Smooth muscle cell (in vitro differentiated cells): ENCODE measurements at regions not wholly inside any gene's neighbourhood (a gene's known extent, or its start where the extent isn't known, plus 50 kb on each side); places are given as distances from the start of the nearest gene placed in this dataset.

Experiments
- DNase-seq: peaks from one replicate; lab custom pipeline; 2025; ENCODE audit not compliant: unreplicated experiment; lab: John Stamatoyannopoulos, UW
- H2AFZ ChIP-seq: fragments of 200-600 bp; sonication (generic); 2 replicates; pipeline ENCODE4 v1.6.0; 2016; ENCODE audit warnings: antibody characterized with exemption, low read depth, mild to moderate bottlenecking
- H3F3A ChIP-seq: fragments of 200-600 bp; sonication (generic); 2 replicates; pipeline ENCODE4 v1.6.0; 2017; ENCODE audit warnings: antibody characterized with exemption, low read depth
- H3K27ac ChIP-seq: fragments of 200-600 bp; sonication (generic); 2 replicates; pipeline ENCODE4 v1.5.1; 2016; ENCODE audit warnings: low read depth, mild to moderate bottlenecking
- H3K27me3 ChIP-seq: fragments of 200-600 bp; sonication (generic); 2 replicates; pipeline ENCODE4 v1.6.1; 2016; ENCODE audit warnings: low read depth, mild to moderate bottlenecking
- H3K36me3 ChIP-seq: fragments of 200-600 bp; sonication (generic); 2 replicates; pipeline ENCODE4 v1.5.1; 2016; ENCODE audit warnings: low read depth
- H3K4me1 ChIP-seq: fragments of 200-600 bp; sonication (generic); 2 replicates; pipeline ENCODE4 v1.5.1; 2016; ENCODE audit warnings: low read depth
- H3K4me2 ChIP-seq: fragments of 200-600 bp; sonication (generic); 2 replicates; pipeline ENCODE4 v1.6.0; 2016; ENCODE audit warnings: mild to moderate bottlenecking
- H3K4me3 ChIP-seq: fragments of 200-600 bp; sonication (generic); 2 replicates; pipeline ENCODE4 v1.5.1; 2016; ENCODE audit warnings: mild to moderate bottlenecking
- H3K79me2 ChIP-seq: fragments of 200-600 bp; sonication (generic); 2 replicates; pipeline ENCODE4 v1.6.0; 2016; ENCODE audit warnings: low read depth, mild to moderate bottlenecking
- H3K9ac ChIP-seq: fragments of 200-600 bp; sonication (generic); 2 replicates; pipeline ENCODE4 v1.6.0; 2016; ENCODE audit warnings: low read depth
- H3K9me3 ChIP-seq: fragments of 200-600 bp; sonication (generic); replicated peaks from 2 replicates; pipeline ENCODE4 v1.5.1; 2016; ENCODE audit warnings: low read depth
- H4K20me1 ChIP-seq: fragments of 200-600 bp; sonication (generic); 2 replicates; pipeline ENCODE4 v1.6.0; 2016; ENCODE audit warnings: low read depth
- CTCF ChIP-seq: fragments of 200-600 bp; sonication (generic); IDR thresholded peaks from 2 replicates; pipeline ENCODE4 v1.5.1; 2017; ENCODE audit warnings: borderline replicate concordance, mild to moderate bottlenecking, antibody characterized with exemption; ENCODE audit not compliant: insufficient read depth, poor library complexity, severe bottlenecking
- WGBS: methylation state at CpG from one replicate; pipeline ENCODE4 v1.1.7; 2016; ENCODE audit warnings: low lambda C conversion rate; 5-methylcytosine and 5-hydroxymethylcytosine counted together

- no peaks in the 10 kb centered on the region for H3K27me3 ChIP-seq
- H3F3A ChIP-seq: no peaks in the 10 kb centered on the region
- no peak overlapping the region for H3K4me3 ChIP-seq
- no peaks in the 10 kb centered on the region for H3K36me3 ChIP-seq
- no peak for TF ChIP-seq CTCF
- H3K79me2 ChIP-seq: no peaks in the 10 kb centered on the region
- H3K9me3 ChIP-seq: no peaks in the 10 kb centered on the region
- H3K4me2 ChIP-seq: no peak overlapping the region
- no peaks in the 10 kb centered on the region for H4K20me1 ChIP-seq
- no peak overlapping the region for H3K9ac ChIP-seq
- WGBS: 29% methylated on average over 2 of the region's 2 CpGs
- no peak for DNase-seq
- no peaks in the 10 kb centered on the region for H3K4me1 ChIP-seq
- H2AFZ ChIP-seq: no peak overlapping the region
- H3K27ac ChIP-seq: peak overlapping the region; percentile 50
These were observed 460.3 kb downstream of the KCTD12 start for GRCh38 chr13:76425935-76426334.

DNA sequence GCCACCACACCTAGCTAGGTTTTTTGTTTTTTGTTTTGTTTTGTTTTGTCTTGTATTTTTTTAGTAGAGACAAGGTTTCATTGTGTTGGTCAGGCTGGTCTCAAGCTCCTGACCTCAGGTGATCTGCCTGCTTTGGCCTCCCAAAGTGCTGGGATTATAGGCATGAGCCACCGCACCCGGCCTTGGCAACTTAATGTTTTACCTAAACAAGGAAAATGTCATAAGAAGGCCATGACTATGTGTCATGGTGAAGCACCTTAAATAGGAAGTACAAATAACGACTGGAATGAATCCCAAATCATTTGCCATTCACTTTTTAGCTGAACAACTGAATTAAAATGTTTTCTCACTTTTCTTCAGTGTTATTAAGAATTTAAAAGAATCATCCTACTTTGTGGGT is 465.2 kb downstream of the KCTD12 start:
- no peak overlapping the region for H3K27ac ChIP-seq
- H3K9ac ChIP-seq: no peak overlapping the region
- no peaks in the 10 kb centered on the region for H3K9me3 ChIP-seq
- no peaks in the 10 kb centered on the region for H3K36me3 ChIP-seq
- no peak overlapping the region for H2AFZ ChIP-seq
- no peaks in the 10 kb centered on the region for H3K79me2 ChIP-seq
- H3K4me3 ChIP-seq: no peak overlapping the region
- 96% methylated on average over 3 of the region's 3 CpGs for WGBS
- H3F3A ChIP-seq: no peaks in the 10 kb centered on the region
- H4K20me1 ChIP-seq: no peaks in the 10 kb centered on the region
- H3K4me1 ChIP-seq: no peaks in the 10 kb centered on the region
- no peak for TF ChIP-seq CTCF
- no peak overlapping the region for H3K4me2 ChIP-seq
- no peak for DNase-seq
- H3K27me3 ChIP-seq: no peaks in the 10 kb centered on the region

DNA sequence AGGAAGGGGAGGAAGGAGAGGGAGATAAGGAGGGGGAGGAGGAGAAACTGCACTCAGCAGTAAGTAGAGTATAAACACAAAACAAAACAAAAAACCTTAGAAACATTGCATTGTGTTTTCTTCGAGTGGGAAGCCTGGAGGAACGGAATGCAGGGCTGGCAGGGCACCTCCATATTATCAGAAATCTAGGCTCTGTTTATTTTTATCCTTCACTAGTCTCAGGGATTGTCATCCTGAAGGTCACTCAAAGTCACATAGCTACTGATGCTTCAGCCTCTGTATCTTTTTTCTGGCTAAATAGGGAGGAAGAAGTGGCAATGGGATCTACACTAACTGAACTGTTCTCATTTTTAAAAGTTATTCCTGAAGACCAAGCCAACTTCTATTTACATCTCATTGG is 467.8 kb downstream of the KCTD12 start:
- no peak overlapping the region for H3K4me2 ChIP-seq
- no peaks in the 10 kb centered on the region for H3K79me2 ChIP-seq
- no peak overlapping the region for H3K9ac ChIP-seq
- no peak overlapping the region for H3K4me3 ChIP-seq
- H3K27ac ChIP-seq: no peak overlapping the region
- TF ChIP-seq CTCF: no peak
- 46% methylated on average over 2 of the region's 2 CpGs for WGBS
- DNase-seq: no peak
- no peaks in the 10 kb centered on the region for H3F3A ChIP-seq
- no peaks in the 10 kb centered on the region for H3K36me3 ChIP-seq
- H3K4me1 ChIP-seq: no peaks in the 10 kb centered on the region
- no peaks in the 10 kb centered on the region for H4K20me1 ChIP-seq
- H3K27me3 ChIP-seq: no peaks in the 10 kb centered on the region
- no peaks in the 10 kb centered on the region for H3K9me3 ChIP-seq
- H2AFZ ChIP-seq: peak overlapping the region; percentile 75

GRCh38 chr13:76414320-76414719 is 471.9 kb downstream of the KCTD12 start:
- Histone ChIP-seq H3K9me3 (no peaks in the 10 kb centered on the region), H3K27me3 (no peaks in the 10 kb centered on the region), H2AFZ (peak overlapping the region; percentile 15), H3K4me1 (no peaks in the 10 kb centered on the region), H3K79me2 (no peaks in the 10 kb centered on the region), H3K9ac (no peak overlapping the region), H3K4me2 (no peak overlapping the region), H3K4me3 (no peak overlapping the region), H3K36me3 (no peaks in the 10 kb centered on the region), H4K20me1 (no peaks in the 10 kb centered on the region), H3K27ac (no peak overlapping the region), H3F3A (no peaks in the 10 kb centered on the region)
- DNase-seq: no peak
- no peak for TF ChIP-seq CTCF
- WGBS: 71% methylated on average over 2 of the region's 2 CpGs
